ENCODE measurements at regions not wholly inside any gene's neighbourhood (a gene's known extent, or its start where the extent isn't known, plus 50 kb on each side); places are given as distances from the start of the nearest gene placed in this dataset.
"Not testable (repeated sequence)": the region's sequence is repeated elsewhere in the genome, so short reads cannot be mapped to it uniquely, and the experiment has no call there.

DNA sequence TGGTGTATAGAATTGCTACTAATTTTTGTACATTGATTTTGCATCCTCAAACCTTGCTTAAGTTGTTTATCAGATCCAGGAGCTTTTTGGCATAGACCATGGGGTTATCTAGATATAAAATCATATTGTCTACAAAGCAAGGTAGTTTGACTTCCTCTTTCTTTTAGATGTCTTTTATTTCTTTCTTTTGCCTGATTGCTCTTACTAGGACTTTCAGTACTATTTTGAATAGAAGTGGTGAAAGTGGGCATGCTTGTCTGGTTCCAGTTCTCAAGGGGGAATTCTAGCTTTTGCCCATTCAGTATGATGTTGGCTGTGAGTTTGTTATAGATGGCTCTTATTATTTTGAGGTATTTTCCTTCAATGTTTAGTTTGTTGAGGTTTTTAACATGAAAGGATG is 187.9 kb upstream of the LCORL start:
- no peak for ATAC-seq
- DNase-seq = no peak
- Mint-ChIP-seq H3K9me3 (no peaks in the 10 kb centered on the region), H3K27me3 (peaks cover 6% of the 10 kb centered on the region), H3K4me3 (no peak overlapping the region), H3K27ac (no peak overlapping the region), H3K36me3 (ENCODE audit: low read depth) (no peaks in the 10 kb centered on the region), H3K4me1 (no peaks in the 10 kb centered on the region)

DNA sequence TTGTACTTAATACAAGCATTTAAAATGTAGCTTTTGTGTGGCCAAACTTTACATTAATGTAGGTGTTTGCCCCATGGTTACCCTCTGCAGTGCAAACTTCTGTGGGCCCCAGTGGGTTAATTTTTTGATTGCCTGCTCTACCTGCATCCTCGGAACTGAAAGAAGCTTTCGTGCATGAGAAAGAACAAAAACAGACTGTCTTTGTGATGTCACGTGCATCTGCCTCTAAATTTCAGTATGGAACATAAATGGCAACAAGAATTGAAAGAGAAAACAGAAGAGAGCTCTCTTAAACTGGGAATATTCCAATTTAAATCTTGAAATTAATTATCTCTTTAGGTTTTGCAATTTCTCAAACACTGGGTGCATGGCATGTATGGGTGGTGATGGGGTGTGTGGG is 182.4 kb upstream of the LCORL start:
- Mint-ChIP-seq H3K27me3 (peaks cover 7% of the 10 kb centered on the region), H3K36me3 (ENCODE audit: low read depth) (no peaks in the 10 kb centered on the region), H3K4me1 (no peaks in the 10 kb centered on the region), H3K9me3 (no peaks in the 10 kb centered on the region), H3K27ac (no peak overlapping the region), H3K4me3 (no peak overlapping the region)
- ATAC-seq = no peak
- no peak for DNase-seq

DNA sequence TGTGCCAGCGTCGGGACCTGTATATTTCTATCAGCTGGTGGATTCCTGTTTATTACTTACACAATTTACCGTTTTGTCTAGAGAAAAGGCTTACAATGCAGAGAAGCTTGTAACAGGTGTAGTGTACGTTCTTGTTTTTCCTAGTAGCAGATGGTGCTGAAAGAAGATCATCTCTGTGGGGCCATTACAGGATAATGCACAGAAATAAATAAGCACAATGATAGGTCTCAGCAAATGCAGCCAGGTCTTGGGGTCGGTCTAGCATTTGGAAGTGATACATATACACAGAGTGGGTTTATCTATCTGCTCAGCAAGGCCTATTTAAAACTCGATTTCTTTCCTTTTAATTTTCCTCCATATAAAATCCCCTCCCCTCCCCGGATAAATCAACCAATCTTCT is 180.9 kb upstream of the LCORL start:
- Mint-ChIP-seq H3K36me3 (ENCODE audit: low read depth) (no peaks in the 10 kb centered on the region), H3K27ac (no peak overlapping the region), H3K4me3 (no peak overlapping the region), H3K4me1 (no peaks in the 10 kb centered on the region), H3K27me3 (peaks cover 7% of the 10 kb centered on the region), H3K9me3 (no peaks in the 10 kb centered on the region)
- DNase-seq = no peak
- ATAC-seq = no peak

DNA sequence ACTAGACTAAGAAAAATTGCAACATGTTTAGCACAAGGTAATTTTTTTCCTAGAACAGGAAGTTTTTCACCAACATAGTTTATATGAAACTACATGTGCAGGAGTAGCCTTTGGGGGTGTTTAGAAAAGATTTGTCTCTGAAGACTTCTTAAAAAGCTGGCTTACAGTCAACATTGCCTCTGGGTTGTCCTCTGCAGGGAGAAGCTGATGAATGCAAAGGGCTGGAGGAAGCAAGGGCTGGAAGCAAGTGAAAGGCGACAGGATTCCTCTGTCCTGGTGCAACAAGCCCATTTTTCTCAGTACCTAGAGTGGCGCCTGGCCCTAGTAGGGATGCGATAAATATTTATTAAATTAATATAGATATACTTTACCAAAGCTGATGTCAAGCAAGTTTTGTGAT is 180.3 kb upstream of the LCORL start:
- DNase-seq = no peak
- H3K4me1 Mint-ChIP-seq = no peaks in the 10 kb centered on the region
- ATAC-seq = no peak
- H3K4me3 Mint-ChIP-seq = no peak overlapping the region
- no peak overlapping the region for H3K27ac Mint-ChIP-seq
- no peaks in the 10 kb centered on the region for H3K36me3 Mint-ChIP-seq (ENCODE audit: low read depth)
- peaks cover 7% of the 10 kb centered on the region for H3K27me3 Mint-ChIP-seq
- no peaks in the 10 kb centered on the region for H3K9me3 Mint-ChIP-seq

DNA sequence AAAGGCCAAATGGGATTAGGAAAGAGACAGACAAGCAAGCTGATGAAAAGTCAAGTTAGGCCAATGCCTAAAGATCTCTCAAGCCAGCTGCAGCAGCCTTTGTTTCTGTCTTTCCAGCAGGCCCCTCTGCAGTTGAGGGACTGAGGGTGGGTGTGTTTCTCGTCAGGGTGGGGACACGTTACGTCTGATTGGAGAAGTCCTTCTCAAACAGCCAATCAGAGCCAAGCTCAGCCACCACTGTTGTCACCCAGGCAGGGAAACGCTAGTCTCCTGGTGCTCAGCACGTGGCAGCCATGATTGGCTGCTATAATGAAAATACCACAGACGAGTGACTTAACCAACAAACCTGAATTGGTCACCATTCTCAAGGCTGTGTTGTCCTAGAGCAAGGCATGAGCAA is 177.1 kb upstream of the LCORL start:
- Mint-ChIP-seq H3K4me1 (no peaks in the 10 kb centered on the region), H3K9me3 (no peaks in the 10 kb centered on the region), H3K27ac (no peak overlapping the region), H3K27me3 (peaks cover 5% of the 10 kb centered on the region), H3K4me3 (no peak overlapping the region), H3K36me3 (ENCODE audit: low read depth) (no peaks in the 10 kb centered on the region)
- DNase-seq (no peak), ATAC-seq (no peak)

DNA sequence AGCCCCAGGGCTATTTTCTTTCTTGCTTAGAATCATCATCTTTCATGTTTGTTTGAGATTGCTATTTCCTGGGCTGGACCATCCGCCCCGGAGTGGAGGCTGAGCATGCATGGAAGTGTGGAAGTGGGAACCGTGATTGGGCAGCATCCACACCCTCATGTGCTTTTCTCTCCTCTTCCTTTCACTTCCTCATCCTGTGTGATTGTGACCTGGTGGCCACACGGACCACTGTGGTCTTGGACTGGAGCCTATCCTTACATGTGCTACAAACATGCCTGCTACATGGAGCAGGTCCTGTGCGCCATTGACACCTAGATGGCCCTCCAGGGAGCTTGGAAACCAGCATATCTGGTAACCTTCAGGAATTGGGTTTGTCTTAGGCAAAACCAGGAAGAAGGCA is 175.9 kb upstream of the LCORL start:
- ATAC-seq (no peak), DNase-seq (no peak)
- Mint-ChIP-seq H3K27me3 (peaks cover 2% of the 10 kb centered on the region), H3K4me3 (no peak overlapping the region), H3K27ac (no peak overlapping the region), H3K9me3 (no peaks in the 10 kb centered on the region), H3K36me3 (ENCODE audit: low read depth) (no peaks in the 10 kb centered on the region), H3K4me1 (no peaks in the 10 kb centered on the region)

DNA sequence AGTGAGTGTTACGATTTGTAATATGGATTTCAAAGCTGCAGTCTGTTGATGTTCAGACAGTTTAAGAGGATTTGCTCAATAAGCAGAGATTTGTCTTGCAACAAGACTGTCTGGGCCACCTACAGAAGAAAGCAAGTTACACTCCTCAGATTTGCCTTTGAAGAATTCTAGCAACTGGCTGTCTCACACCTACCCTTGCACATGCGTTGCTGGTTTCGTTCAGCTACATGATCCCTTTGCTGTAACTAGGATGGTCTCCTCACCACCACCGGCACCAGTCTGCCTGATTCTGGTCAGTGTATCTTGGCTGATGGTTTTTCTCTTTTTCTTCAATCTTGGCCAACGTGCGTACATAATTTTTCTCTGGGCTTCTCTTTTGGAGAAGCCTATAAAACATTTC is 172.7 kb upstream of the LCORL start:
- H3K4me1 Mint-ChIP-seq = no peaks in the 10 kb centered on the region
- H3K27me3 Mint-ChIP-seq = peaks cover 8% of the 10 kb centered on the region
- H3K36me3 Mint-ChIP-seq (ENCODE audit: low read depth) = no peaks in the 10 kb centered on the region

DNA sequence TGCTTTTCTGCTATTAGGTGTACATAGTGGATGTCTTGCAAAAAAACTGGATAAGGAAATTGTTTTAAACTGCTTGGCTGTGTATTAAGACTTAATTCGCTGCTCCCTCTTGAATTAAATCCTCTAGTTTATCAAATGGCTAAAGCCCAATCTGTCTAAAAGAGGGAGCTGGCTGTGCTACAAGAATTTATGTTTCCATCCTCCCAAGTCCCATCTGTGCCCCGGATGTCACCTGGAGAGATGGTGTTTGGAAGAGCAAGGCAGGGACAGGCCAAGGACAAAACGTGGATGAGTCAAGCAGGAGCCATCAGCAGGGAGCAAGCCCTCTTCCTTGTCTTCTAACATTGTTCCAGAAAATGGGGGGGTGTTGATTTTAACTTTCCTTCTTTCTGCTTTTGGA is 171.3 kb upstream of the LCORL start:
- Mint-ChIP-seq H3K27ac (no peak overlapping the region), H3K9me3 (no peaks in the 10 kb centered on the region), H3K4me1 (no peaks in the 10 kb centered on the region), H3K4me3 (no peak overlapping the region), H3K27me3 (peaks cover 8% of the 10 kb centered on the region), H3K36me3 (ENCODE audit: low read depth) (no peaks in the 10 kb centered on the region)
- DNase-seq (no peak), ATAC-seq (no peak)

More for the DNA sequence above, 172.7 kb upstream of the LCORL start:
- no peak overlapping the region for H3K27ac Mint-ChIP-seq
- DNase-seq (no peak), ATAC-seq (no peak)
- H3K4me3 Mint-ChIP-seq = no peak overlapping the region
- no peaks in the 10 kb centered on the region for H3K9me3 Mint-ChIP-seq

DNA sequence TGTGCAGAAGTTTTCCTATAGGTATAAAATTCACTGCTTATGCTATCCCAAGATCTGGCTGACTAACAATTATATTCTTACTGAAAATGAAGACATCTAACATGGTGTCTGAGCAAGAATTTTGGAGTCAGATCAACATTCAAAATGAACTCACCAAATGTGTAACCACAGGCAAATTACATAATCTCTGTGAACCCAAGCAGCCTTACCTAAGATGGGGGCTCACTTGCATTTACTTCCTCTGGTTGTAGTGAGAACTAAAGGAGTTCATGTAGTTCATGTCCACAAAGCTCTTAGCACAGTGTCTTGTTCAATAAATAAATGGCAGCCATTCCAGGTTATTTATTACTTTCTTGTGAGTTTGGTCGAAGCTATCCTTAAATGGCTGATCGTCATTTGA is 163.9 kb upstream of the LCORL start:
- Mint-ChIP-seq H3K27ac (no peak overlapping the region), H3K4me1 (no peaks in the 10 kb centered on the region), H3K27me3 (peaks cover 5% of the 10 kb centered on the region), H3K36me3 (ENCODE audit: low read depth) (no peaks in the 10 kb centered on the region), H3K4me3 (no peak overlapping the region), H3K9me3 (no peaks in the 10 kb centered on the region)
- ATAC-seq (no peak), DNase-seq (no peak)

DNA sequence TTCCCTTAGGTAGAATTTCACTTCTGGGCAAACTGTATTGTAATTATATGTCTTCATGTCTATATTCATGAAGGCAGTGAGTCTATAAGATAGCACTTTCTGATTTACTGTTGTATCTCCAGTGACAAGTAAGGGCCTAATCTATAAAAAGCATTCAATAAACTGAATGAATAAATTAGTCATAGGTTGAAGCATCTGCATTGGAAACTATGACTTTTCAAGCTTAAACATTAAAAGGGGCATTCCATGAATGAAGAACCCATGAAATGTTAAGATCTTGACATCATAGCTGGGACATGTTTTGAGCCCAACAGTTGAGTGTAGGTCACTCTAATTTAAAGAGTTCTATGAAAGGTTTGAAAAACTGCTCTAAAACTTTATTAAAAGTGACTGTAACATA is 159.3 kb upstream of the LCORL start:
- Mint-ChIP-seq H3K4me1 (no peaks in the 10 kb centered on the region), H3K9me3 (no peaks in the 10 kb centered on the region), H3K27me3 (peaks cover 4% of the 10 kb centered on the region), H3K4me3 (no peak overlapping the region), H3K27ac (no peak overlapping the region), H3K36me3 (ENCODE audit: low read depth) (no peaks in the 10 kb centered on the region)
- ATAC-seq (no peak), DNase-seq (no peak)

DNA sequence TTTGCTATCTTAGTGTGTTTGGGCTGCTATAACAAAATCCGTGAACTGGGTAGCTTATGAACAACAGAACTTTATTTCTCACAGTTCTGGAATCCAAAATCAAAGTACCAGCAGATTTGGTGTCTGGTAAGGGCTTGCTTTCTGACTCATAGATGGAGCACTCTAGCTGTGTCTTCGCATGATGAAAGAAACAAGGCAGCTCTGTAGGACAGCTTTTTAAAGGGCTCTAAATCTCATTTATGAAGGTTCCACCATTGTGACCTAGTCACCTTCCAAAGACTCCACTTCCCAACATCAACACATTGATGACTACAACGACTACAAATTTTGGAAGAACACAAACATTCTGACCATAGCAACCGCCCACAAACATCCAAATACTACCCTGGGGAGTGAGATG is 158.6 kb upstream of the LCORL start:
- Mint-ChIP-seq H3K9me3 (no peaks in the 10 kb centered on the region), H3K36me3 (ENCODE audit: low read depth) (no peaks in the 10 kb centered on the region), H3K27ac (no peak overlapping the region), H3K27me3 (peaks cover 4% of the 10 kb centered on the region), H3K4me3 (no peak overlapping the region), H3K4me1 (no peaks in the 10 kb centered on the region)
- ATAC-seq = no peak
- no peak for DNase-seq

DNA sequence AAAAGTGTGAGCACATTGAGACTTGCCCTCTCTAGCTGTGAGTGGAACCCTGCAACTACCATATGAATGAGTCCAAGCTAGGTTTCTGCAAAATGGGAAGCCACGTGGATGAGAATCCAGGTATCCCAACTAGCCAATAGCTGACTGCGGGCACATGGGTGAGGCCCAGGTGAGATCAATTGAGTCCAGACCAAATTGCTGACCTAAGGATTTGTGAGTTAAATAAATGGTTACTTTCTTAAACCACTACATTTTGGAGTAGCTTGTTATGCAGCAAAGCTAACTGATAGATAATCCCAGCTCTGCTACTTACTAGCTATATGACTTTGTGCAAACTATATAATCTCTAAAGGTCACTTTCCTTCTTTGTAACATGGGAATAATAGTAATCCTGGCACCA is 150.3 kb upstream of the LCORL start:
- DNase-seq (no peak), ATAC-seq (no peak)
- no peak overlapping the region for H3K4me3 Mint-ChIP-seq
- no peaks in the 10 kb centered on the region for H3K36me3 Mint-ChIP-seq (ENCODE audit: low read depth)
- H3K27ac Mint-ChIP-seq = no peak overlapping the region
- H3K9me3 Mint-ChIP-seq = peaks cover 6% of the 10 kb centered on the region
- H3K27me3 Mint-ChIP-seq = peaks cover 9% of the 10 kb centered on the region
- no peaks in the 10 kb centered on the region for H3K4me1 Mint-ChIP-seq

DNA sequence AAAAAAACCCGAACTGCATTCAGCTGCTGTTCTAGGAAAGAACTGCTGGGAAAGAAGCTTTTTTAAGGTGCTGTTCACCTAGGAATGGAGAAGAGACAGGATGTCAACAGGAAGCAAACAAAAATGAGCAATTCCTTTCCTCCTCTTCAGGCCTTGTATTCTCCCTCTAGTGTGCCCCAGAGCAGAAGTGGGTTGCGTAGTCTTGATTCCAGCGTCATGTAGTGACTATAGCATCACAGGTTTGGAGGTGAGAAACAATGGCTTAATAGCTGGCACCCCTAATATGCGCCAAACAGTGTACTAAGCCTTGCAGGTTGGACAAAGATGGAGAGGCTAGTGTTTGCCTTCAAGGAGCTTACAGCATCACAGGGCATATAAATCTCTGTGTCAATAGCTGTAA is 146.3 kb upstream of the LCORL start:
- no peaks in the 10 kb centered on the region for H3K4me1 Mint-ChIP-seq
- H3K9me3 Mint-ChIP-seq = peaks cover 7% of the 10 kb centered on the region
- DNase-seq = no peak
- no peak for ATAC-seq
- H3K27me3 Mint-ChIP-seq = peaks cover 17% of the 10 kb centered on the region
- H3K27ac Mint-ChIP-seq = no peak overlapping the region
- H3K4me3 Mint-ChIP-seq = no peak overlapping the region
- H3K36me3 Mint-ChIP-seq (ENCODE audit: low read depth) = no peaks in the 10 kb centered on the region

DNA sequence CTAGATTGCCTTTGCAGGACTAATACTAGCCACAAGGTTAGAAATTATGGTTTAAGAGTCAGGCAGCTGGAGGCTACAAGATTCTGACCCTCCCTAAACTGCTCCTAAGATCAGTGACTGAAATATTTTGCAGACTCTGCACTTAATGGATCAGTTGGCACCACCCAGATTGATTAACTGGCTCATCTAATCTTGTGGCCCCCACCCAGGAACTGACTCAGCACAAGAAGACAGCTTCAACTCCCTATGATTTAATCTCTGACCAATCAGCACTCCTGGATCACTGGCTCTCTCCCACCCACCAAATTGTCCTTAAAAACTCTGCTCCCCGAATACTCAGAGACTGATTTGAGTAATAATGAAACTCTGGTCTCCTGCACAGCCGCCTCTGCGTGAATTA is 145.4 kb upstream of the LCORL start:
- H3K9me3 Mint-ChIP-seq = peaks cover 7% of the 10 kb centered on the region
- no peak overlapping the region for H3K27ac Mint-ChIP-seq
- no peak overlapping the region for H3K4me3 Mint-ChIP-seq
- peaks cover 18% of the 10 kb centered on the region for H3K27me3 Mint-ChIP-seq
- no peak for DNase-seq
- ATAC-seq = no peak
- H3K36me3 Mint-ChIP-seq (ENCODE audit: low read depth) = no peaks in the 10 kb centered on the region
- H3K4me1 Mint-ChIP-seq = no peaks in the 10 kb centered on the region

DNA sequence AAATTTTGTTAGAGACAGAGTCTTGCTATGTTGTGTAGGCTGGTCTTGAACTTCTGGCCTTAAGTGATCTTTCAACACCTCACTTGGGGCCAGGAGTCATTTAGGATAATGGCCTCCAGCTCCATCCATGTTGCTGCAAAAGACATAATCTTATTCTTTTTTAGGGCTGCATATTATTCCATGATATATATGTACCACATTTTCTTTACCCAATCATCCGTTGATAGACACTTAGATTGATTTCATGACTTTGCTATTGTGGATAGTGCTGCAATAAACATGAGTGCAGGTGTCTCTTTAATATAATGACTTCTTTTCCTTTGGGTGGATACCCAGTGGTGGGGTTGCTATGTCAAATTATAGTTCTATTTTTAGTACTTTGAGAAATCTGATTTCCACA is 140.9 kb upstream of the LCORL start:
- Mint-ChIP-seq H3K9me3 (peaks cover 7% of the 10 kb centered on the region), H3K27me3 (peaks cover 16% of the 10 kb centered on the region), H3K4me1 (no peaks in the 10 kb centered on the region), H3K27ac (no peak overlapping the region), H3K36me3 (ENCODE audit: low read depth) (no peaks in the 10 kb centered on the region), H3K4me3 (no peak overlapping the region)
- no peak for ATAC-seq
- DNase-seq = no peak

DNA sequence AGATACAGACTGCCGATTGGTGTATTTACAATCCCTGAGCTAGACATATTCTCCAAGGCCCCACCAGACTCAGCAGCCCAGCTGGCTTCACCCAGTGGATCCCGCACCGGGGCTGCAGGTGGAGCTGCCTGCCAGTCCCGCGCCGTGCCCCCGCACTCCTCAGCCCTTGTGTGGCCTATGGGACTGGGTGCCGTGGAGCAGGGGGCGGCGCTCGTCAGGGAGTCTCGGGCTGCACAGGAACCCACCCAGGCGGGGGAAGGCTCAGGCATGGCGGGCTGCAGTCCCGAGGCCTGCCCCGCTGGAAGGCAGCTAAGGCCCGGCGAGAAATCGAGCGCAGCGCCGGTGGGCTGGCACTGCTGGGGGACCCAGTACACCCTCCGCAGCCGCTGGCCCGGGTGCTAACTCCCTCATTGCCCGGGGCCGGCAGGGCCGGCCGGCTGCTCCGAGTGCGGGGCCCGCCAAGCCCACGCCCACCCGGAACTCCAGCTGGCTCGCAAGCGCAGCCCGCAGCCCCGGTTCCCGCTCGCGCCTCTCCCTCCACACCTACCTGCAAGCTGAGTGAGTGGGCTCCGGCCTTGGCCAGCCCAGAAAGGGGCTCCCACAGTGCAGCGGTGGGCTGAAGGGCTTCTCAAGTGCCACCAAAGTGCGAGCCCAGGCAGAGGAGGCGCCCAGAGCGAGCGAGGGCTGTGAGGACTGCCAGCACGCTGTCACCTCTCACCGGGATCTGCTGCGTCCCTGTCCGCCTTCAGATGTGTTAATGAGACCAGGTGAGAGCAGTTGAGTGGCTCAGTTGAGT is 137.8 kb upstream of the LCORL start:
- H3K9me3 Mint-ChIP-seq; H3K27ac Mint-ChIP-seq; H3K36me3 Mint-ChIP-seq (ENCODE audit: low read depth); H3K4me3 Mint-ChIP-seq; DNase-seq; ATAC-seq; H3K4me1 Mint-ChIP-seq: not testable (repeated sequence)
- peaks cover 10% of the 10 kb centered on the region for H3K27me3 Mint-ChIP-seq

Measured in activated naive CD8-positive, alpha-beta T cell treated with anti-CD3 and anti-CD28 coated beads, Interleukin-2, amount 50 U/mL, for 24 hours (primary cell).